Activated T-cell treated with anti-CD3 and anti-CD28 coated beads, Interleukin-2, amount 50 U/mL, for 1 hour (primary cell): ENCODE measurements at regions not wholly inside any gene's neighbourhood (a gene's known extent, or its start where the extent isn't known, plus 50 kb on each side); places are given as distances from the start of the nearest gene placed in this dataset.
"Not testable (repeated sequence)": the region's sequence is repeated elsewhere in the genome, so short reads cannot be mapped to it uniquely, and the experiment has no call there.

Experiments
- DNase-seq: peaks from one replicate; pipeline ENCODE4 v3.0.0-alpha.2; 2020

DNA sequence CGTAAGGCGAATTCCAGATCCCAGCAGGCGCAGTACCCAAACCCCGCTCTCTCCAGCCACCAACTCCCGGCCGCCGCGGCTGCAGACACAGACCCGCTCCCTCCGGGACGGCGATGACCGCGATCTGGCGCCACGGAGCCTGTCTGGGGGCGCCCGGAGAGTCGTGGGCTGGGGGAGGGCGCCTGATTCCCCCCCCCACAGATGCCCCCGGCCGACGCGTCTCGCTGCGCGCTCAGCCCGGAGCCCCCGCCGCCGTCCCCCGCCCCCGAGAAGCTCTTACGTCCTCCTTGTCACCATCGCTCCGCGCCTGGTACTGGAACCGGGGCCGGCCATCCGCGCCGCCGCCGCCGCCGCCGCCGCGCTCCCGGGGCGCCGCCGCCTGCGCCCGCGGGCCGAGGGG is 173.6 kb downstream of the ATP6V0E2 start:
- DNase-seq = not testable (repeated sequence)

DNA sequence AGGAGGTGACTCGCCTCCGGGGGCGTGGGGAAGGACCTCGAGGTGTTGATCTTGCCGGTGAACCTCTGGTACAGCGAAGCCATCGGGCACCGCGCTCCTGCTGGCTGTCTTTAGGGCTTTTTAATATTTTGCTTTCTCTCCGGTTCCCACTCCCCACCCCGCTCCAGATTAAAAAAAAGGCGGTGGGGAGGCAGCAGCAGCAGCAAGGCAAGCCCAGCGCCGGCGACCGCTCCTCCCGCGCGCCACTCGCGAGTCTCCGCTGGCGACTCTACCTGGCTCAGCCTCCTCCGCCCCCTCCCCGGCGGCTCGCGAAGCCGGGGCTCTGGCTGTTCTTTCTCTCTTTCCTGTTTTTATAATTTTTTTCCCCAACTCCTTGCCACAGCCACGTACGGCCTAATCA is 174.0 kb downstream of the ATP6V0E2 start:
- peak; percentile 28 for DNase-seq

GRCh38 chr7:150048244-150049011 is 174.7 kb downstream of the ATP6V0E2 start:
- DNase-seq = peak; percentile 34

DNA sequence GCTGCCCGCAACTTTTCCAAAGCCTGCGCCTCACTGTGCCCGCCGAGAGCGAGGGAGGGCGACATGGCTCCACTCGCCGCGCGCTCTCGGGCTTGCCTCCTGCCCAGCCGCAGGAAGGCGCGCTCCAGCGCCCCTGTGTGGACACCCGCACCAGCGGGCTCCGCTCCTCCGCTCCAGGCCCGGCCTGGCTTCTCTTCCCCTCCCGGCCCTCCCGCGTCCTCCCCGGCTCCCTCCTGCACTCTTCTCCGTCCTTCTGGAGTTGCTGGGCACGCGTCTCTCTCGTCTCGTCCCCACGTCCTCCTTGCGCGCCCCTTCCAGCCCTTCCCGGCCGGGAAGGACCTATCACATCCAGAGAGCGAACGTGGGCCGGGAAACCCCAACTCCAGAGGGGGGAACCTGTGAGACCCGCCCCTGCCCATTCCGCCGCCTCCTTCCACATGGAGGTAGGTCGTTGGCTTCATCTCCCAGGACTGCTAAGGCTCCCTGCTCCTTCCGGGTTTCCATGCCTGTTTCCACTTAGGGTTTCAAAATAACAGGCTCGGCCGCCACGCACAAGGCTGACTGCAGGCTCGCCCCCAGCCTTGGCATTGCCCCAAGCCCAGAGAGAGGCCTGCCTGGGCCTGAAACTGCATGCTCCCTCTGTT is 175.4 kb downstream of the ATP6V0E2 start:
- not testable (repeated sequence) for DNase-seq

DNA sequence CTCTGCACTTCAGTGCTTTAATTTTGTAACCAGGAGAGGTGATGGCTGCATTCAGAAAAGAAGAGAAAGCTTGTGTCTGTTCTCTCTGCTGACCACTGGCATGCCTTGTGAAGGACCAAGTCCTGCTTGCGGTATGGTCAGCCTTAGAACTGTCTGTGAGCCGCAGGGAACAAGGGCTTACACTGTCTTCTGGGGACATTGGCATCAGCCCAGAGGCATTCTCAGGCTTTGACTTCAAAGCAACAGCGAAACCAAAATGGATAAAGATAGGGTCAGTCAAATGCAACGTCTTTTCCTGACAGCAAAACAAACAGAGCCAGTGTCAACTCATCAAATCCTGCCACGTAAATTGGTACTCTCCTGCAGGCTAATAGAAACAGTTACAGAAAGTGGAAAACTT is 179.6 kb downstream of the ATP6V0E2 start:
- not testable (repeated sequence) for DNase-seq

DNA sequence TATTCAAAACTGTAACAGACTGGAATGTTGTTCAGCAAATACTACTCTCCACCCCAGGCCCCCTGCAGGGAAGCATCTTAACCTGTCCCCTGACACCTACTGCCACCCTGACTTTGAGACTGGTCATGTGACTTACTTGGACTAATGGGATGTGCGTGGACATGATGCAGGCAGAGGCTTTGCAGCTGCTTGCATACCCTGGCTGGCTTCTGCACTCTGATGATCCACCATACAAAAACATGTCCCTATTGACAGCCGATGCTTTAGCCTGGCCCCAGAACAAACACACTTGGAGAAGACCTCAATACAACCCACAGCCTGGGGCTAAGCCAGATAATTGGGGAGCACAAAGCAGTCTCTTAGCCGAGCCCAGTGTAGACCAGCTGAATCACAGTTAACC is 180.5 kb downstream of the ATP6V0E2 start:
- not testable (repeated sequence) for DNase-seq

- DNase-seq = peak; percentile 84
These were observed 186.8 kb downstream of the ATP6V0E2 start for GRCh38 chr7:150060259-150061221.

GRCh38 chr7:150063195-150063594 is 189.4 kb downstream of the ATP6V0E2 start:
- not testable (repeated sequence) for DNase-seq

DNA sequence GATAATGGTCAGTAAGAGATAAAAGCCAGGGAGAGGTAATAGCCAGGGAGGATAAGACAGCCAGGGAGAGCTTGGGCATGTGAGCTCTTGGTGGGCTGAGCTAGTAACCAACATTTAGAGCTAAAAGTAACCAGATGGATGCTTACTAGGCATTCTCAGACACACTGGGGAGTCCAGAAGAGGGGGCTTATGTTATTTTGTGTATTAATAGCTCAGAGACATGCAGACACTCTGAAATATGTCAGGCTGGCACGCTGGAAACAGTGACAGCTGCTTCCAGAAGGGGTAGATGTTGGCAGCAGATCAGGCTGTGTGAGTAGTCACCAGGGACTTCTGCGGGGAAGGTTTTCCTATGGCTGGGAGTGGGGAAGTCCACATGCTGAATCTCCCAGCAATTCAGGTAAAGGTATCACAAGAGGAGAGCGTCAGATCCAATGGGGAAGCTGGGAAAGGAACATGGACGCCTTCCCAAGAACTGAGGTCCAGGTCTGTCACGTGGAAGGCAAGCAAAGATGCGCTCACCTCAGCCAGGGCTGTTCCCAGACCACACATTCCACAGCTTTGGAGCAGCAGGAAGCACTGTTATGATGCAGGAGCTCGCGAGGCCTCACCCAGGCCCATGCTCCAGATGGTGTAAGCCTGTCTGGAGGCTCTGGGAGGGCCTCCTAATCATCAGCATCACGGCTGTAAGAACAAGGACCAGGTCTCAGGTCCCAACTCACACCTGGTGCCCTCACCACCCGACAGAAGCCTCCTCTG is 196.0 kb downstream of the ATP6V0E2 start:
- not testable (repeated sequence) for DNase-seq

DNA sequence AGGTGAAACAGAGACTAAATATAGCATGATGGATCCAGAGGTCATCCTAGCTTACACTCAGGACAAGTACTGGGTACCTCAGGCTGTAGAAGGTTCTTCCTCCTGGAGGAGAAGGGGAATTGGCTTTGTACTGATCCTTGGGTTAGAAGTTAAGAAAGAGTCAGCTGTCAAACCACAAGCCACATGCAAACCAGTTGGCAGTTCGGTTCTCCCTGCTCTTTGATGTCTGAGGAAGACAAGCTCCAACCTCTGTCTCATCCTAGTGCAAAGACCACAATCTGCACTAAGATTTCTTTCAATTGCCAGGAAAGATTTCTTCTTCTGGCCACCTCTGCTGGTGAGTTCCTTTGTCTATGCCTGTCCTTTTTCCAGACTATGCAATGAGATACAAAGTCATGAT is 203.8 kb downstream of the ATP6V0E2 start:
- DNase-seq = not testable (repeated sequence)

DNA sequence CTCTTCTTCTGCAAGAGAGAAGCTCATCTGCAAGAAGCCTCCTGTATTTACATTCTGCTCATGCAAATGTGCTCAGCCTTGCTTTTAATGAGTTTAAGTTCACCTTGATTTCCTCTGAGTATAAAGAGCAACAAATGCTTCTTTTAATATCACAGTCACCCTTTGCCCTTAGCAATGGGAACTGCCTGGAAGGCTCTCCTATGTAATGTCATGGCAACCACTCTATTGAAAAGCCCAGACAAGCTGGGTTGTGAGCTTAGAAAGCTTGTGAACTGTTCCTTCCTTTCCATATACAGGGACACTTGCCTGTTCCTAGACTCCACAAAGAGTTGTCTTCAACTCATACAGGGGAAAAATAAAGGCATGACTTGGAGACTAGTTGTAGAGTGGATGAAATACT is 208.1 kb downstream of the ATP6V0E2 start:
- DNase-seq = not testable (repeated sequence)

DNA sequence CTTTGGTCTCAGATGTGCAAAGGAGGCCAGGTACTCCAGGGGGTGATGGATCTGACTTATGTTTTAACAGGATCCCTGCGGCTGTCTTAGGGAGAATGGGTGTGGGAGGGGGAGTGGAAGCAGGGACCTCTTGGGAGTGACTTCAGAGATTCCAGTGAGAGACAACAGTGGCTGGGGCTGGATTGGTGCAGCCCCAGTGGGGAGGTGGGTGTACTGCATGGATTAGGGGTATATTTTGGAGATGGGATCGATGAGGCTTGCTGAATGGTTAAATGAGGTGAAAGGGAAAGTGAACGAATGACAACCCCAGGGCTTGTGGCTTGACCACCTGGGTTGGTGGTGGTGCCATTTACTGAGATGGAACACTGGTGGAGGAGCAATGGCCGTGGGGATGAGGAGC is 211.0 kb downstream of the ATP6V0E2 start:
- not testable (repeated sequence) for DNase-seq

- DNase-seq = not testable (repeated sequence)
These were observed 213.7 kb downstream of the ATP6V0E2 start for GRCh38 chr7:150087478-150087877.

DNA sequence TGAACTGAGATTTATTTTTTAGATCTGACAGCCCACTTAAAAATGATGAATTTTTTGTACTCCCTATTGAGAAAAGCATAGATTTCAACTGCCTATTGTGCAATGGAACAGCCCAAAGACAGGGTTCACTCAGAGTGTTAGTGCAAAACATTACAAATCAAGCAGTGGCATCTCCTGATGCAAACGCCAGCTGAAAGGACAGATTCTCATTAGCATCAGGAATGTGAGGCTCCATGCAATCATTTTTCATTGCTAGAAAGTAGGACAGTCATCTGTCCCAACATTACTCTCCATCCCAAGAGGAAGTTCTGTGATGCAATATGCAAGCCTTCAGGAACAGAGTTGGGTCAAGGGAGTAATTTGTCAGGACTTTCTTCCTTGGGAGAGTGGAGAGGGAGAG is 215.4 kb downstream of the ATP6V0E2 start:
- not testable (repeated sequence) for DNase-seq

DNA sequence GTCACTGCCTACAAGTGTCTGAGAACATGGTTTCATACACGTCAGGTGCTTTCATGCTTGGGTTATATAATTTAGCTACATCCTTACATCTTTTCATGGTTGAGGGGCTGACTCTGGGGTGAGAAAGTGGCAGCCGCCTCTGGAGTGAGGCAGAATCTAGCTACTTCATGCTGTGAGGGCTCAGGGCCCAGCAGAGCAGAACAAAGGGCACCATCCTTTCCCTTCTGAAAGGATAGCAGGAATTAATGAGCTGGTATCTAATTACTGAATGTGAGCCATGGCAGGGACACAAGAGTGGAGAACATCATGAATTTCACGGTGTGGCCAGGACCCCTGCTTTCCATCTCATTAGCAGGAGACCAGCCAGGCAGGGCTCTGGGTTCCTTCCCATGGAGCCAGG is 217.0 kb downstream of the ATP6V0E2 start:
- DNase-seq = not testable (repeated sequence)

- DNase-seq = not testable (repeated sequence)
These were observed 220.1 kb downstream of the ATP6V0E2 start for GRCh38 chr7:150093897-150094296.

- not testable (repeated sequence) for DNase-seq
These were observed 222.6 kb downstream of the ATP6V0E2 start for GRCh38 chr7:150096213-150096994.

- not testable (repeated sequence) for DNase-seq
These were observed 224.6 kb upstream of the LRRC61 start for GRCh38 chr7:150098592-150098991.

DNA sequence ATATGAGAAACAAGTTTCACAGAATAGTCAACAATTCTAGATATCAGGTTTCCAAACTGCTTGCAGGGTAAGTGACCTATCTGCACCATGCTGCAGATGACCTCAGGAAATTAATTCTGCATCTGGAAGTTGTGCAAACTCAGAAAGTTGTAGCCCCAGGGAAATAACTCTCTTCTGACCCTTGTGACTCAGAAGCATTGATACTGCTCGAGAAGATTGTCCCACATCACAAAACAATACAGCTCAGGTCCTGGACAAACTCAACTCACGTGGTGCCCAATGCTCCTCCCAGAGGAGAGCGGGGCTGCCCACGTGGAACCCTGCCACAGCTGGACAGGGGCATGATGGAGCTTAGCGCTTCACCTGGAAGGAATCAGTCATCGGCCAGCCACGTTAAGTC is 221.9 kb upstream of the LRRC61 start:
- not testable (repeated sequence) for DNase-seq

DNA sequence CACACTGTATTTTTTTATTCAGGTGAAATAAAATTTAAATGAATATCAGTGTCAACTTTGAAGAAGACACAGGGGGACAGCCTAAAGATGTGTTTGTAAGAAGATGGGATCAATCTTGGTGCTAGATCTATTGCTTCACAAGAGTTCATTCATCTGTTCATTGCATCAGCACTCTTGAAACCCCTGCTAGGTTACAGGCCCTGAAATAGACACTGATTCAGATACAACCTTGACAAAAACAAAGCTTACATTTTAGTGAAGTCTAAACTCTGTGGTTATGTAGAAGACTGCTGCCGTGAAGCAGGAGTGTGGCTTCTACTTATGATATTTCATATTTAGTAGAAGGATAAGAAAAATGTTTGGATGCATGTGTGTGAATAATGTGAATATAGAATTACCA is 215.9 kb upstream of the LRRC61 start:
- not testable (repeated sequence) for DNase-seq

DNA sequence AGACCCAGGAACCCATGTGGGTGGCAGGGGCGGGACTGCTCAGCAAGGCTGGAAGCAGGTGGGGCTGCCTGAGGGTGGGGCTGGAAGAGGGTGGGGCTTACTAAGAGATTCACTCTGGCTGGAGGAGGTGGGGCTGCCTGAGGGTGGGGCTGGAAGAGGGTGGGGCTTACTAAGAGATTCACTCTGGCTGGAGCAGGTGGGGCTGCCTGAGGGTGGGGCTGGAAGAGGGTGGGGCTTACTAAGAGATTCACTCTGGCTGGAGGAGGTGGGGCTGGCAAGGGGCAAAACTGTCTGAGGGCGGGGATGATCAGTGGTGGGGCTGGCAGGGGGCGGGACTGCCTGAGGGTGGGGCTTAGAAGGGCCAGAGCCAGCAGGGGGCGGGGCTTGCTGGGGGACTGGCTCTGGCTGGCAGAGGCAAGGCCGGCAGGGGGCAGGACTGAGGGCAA is 212.8 kb upstream of the LRRC61 start:
- not testable (repeated sequence) for DNase-seq
